Mucosa of descending colon (tissue), 3 donors: ENCODE measurements at regions not wholly inside any gene's neighbourhood (a gene's known extent, or its start where the extent isn't known, plus 50 kb on each side); places are given as distances from the start of the nearest gene placed in this dataset.

ENCODE experiments used
- ATAC-seq: fragments of 200-7000 bp; cut with Tn5 transposase; one replicate; pipeline ENCODE4 v1.9.1; 2020; ENCODE audit warnings: mild to moderate bottlenecking, moderate library complexity
- DNase-seq, 3 donors: peaks; one replicate each; pipeline ENCODE4 v3.0.0-alpha.2; 2020
- H3K36me3 ChIP-seq: fragments of 200-600 bp; one replicate; pipeline ENCODE4 v1.8.0; 2021; ENCODE audit warnings: low read depth, mild to moderate bottlenecking
- H3K4me1 ChIP-seq: fragments of 200-600 bp; one replicate; pipeline ENCODE4 v1.8.0; 2021; ENCODE audit warnings: low read depth, mild to moderate bottlenecking
- H3K4me3 ChIP-seq: fragments of 200-600 bp; one replicate; pipeline ENCODE4 v1.8.0; 2021; ENCODE audit warnings: mild to moderate bottlenecking
- H3K9me3 ChIP-seq: fragments of 200-600 bp; one replicate; pipeline ENCODE4 v1.8.0; 2021; ENCODE audit warnings: mild to moderate bottlenecking
- intact Hi-C, 2 donors: fragments of 100-400 bp; cut with DNase I in 1 of 2; cut with micrococcal nuclease in 1 of 2; formaldehyde crosslinking; loops; one replicate each; pipeline versions ENCODE4 v1.11.0 to v1.11.1; 2022; cut with DNase I, micrococcal nuclease
- TF ChIP-seq, protein P1 (sequence below): fragments of 200-600 bp; IDR thresholded peaks from one replicate; pipeline ENCODE4 v1.8.0; 2022; ENCODE audit warnings: antibody characterized with exemption, mild to moderate bottlenecking
- donor health status: DM: no; HTN: no; CAD: no; lungs with moderate emphysema.
- donor health status: DM: no; HTN: no; CAD: no.
- donor health status: DM: no; HTN: yes; CAD: no.

- Histone ChIP-seq H3K9me3 (no peaks in the 10 kb centered on the region), H3K4me3 (no peak overlapping the region), H3K36me3 (no peaks in the 10 kb centered on the region), H3K4me1 (no peaks in the 10 kb centered on the region)
- ATAC-seq (no peak), DNase-seq (no peak)
- intact Hi-C loops = no loop called here
- TF ChIP-seq, protein P1, sequence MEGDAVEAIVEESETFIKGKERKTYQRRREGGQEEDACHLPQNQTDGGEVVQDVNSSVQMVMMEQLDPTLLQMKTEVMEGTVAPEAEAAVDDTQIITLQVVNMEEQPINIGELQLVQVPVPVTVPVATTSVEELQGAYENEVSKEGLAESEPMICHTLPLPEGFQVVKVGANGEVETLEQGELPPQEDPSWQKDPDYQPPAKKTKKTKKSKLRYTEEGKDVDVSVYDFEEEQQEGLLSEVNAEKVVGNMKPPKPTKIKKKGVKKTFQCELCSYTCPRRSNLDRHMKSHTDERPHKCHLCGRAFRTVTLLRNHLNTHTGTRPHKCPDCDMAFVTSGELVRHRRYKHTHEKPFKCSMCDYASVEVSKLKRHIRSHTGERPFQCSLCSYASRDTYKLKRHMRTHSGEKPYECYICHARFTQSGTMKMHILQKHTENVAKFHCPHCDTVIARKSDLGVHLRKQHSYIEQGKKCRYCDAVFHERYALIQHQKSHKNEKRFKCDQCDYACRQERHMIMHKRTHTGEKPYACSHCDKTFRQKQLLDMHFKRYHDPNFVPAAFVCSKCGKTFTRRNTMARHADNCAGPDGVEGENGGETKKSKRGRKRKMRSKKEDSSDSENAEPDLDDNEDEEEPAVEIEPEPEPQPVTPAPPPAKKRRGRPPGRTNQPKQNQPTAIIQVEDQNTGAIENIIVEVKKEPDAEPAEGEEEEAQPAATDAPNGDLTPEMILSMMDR = no peak
These were observed 926.1 kb upstream of the MANEA start for GRCh38 chr6:94651239-94651638.

DNA sequence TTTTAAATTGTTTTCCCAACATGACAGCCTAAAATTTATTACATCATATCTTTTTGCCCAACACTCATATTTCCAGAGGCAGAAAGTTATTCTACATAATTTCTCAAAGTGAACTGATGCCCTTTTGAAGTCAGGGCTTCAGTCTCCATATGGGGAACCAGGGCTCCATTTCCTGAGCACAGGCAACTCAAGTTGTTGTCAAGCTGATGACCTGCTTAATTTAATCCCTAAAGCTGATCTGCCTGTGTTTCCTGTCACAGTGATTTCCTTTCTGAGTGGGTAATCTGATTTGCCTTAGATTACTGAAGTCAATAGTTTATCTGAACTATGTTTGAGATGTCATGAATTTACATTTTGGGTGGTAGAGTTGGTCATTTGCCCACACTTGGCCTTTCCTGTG, 932.1 kb upstream of the MANEA start:
- DNase-seq (no peak), ATAC-seq (no peak)
- H3K4me1 ChIP-seq = no peaks in the 10 kb centered on the region
- H3K36me3 ChIP-seq = no peaks in the 10 kb centered on the region
- intact Hi-C loops = no loop called here
- H3K4me3 ChIP-seq = no peak overlapping the region
- no peaks in the 10 kb centered on the region for H3K9me3 ChIP-seq
- TF ChIP-seq, protein P1 = no peak

- TF ChIP-seq, protein P1 = no peak
- intact Hi-C loops = no loop called here
- DNase-seq (no peak), ATAC-seq (no peak)
- H3K4me3 ChIP-seq = no peak overlapping the region
- no peaks in the 10 kb centered on the region for H3K36me3 ChIP-seq
- H3K9me3 ChIP-seq = no peaks in the 10 kb centered on the region
- H3K4me1 ChIP-seq = no peaks in the 10 kb centered on the region
These were observed 937.8 kb upstream of the MANEA start for GRCh38 chr6:94639564-94639963.

GRCh38 chr6:94636780-94637385, 940.5 kb upstream of the MANEA start:
- no peak for DNase-seq
- no peaks in the 10 kb centered on the region for H3K9me3 ChIP-seq
- no peak for ATAC-seq
- no peaks in the 10 kb centered on the region for H3K36me3 ChIP-seq
- TF ChIP-seq, protein P1 = no peak
- H3K4me3 ChIP-seq = no peak overlapping the region
- no peaks in the 10 kb centered on the region for H3K4me1 ChIP-seq
- intact Hi-C loops = no loop called here

DNA sequence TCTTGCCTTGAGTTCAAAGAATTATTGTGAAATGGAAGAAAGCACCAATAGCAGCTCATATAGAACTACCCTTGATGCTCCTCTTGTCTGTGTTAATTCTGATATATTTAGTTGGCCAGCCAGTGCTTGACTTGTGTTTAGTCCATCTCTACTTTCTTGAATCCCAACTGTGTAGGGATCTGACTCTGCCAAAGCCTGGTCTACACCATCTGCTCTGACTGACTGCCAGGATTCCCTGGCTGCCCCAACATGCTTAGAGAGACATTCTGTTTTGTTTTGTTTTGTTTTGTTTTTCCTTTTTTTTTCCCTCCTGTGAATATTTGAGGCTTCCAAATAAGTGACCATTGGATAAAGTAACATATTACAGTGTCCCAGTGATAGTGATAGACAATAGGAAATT, 953.7 kb upstream of the MANEA start:
- ATAC-seq (no peak), DNase-seq (no peak)
- Histone ChIP-seq H3K4me1 (no peaks in the 10 kb centered on the region), H3K36me3 (no peaks in the 10 kb centered on the region), H3K9me3 (no peaks in the 10 kb centered on the region), H3K4me3 (no peak overlapping the region)
- TF ChIP-seq, protein P1 = no peak
- intact Hi-C loops = no loop called here

GRCh38 chr6:94622783-94623182, 954.6 kb upstream of the MANEA start:
- Histone ChIP-seq H3K4me1 (no peaks in the 10 kb centered on the region), H3K4me3 (no peak overlapping the region), H3K9me3 (no peaks in the 10 kb centered on the region), H3K36me3 (no peaks in the 10 kb centered on the region)
- DNase-seq (no peak), ATAC-seq (no peak)
- TF ChIP-seq, protein P1 = no peak
- intact Hi-C loops = no loop called here
